ENCODE measurements at regions not wholly inside any gene's neighbourhood (a gene's known extent, or its start where the extent isn't known, plus 50 kb on each side); places are given as distances from the start of the nearest gene placed in this dataset.

DNA sequence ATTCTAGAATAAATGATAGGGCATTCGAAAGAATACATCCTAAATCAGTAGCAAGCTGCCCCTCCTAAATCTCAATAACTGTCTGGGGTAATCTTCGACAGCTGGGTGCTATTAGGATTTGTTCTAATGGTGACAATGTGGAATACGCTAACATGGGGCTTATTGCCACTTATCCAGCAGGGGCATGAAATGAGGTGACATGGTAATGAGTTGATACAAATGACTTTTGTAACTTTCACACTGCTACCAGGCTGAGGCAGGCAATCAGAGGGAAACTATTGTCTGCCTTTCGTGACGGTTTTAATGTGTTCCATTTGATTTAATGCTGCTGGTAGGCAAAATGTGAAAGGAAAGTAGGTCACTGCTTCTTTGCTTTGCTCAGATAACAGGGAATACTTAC is 1047.4 kb upstream of the PABPC4L start:
- Mint-ChIP-seq H3K27me3 (no peaks in the 10 kb centered on the region), H3K4me3 (no peak overlapping the region), H3K27ac (no peak overlapping the region), H3K9me3 (peaks cover 0 to 6% (median under 1%) of the 10 kb centered on the region in 8 donors), H3K36me3 (no peaks in the 10 kb centered on the region), H3K4me1 (no peaks in the 10 kb centered on the region)
- intact Hi-C loops (cut with micrococcal nuclease), result no loop called here
- no peak for DNase-seq
- CTCF ChIA-PET (ENCODE audit: partially characterized antibody), result no interaction called here
- Histone ChIP-seq H3K4me1 (ENCODE audit: insufficient read depth, low read length) (no peaks in the 10 kb centered on the region), H3K36me3 (ENCODE audit: insufficient read depth, low read length) (no peaks in the 10 kb centered on the region), H3K4me3 (ENCODE audit: low read length in 2 of 2) (no peak overlapping the region), H3K27ac (ENCODE audit: low read depth, low read length) (no peak overlapping the region), H3K27me3 (ENCODE audit: insufficient read depth, low read length) (no peaks in the 10 kb centered on the region), H3K9me3 (ENCODE audit: control insufficient read depth in 1 of 2, low read length in 2 of 2) (no peaks in the 10 kb centered on the region)
- POLR2A ChIA-PET (ENCODE audit: partially characterized antibody), result no interaction called here

DNA sequence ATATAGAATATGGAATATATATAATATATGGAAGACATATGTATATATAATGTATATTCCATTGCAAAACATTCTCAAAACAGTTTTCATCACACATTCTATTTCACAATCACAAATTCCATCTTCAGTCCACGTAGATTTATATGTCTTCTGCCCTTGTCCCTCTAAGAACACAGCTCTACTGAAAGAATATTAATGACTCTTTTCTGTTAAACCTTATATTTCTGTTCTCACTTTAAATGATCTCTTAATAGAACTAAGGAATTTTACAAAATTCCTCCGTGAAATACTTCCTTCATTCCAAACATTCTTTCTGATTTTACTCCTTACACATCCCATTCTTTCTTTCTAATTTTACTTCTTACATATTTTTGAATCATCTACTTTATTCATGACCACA is 1043.1 kb upstream of the PABPC4L start:
- H3K27ac ChIP-seq (ENCODE audit: low read depth, low read length), result no peak overlapping the region
- no peak for DNase-seq
- Mint-ChIP-seq H3K27me3 (no peaks in the 10 kb centered on the region), H3K4me3 (no peak overlapping the region), H3K27ac (peak overlapping the region in 1 of 7 donors; percentile 44), H3K4me1 (no peaks in the 10 kb centered on the region), H3K36me3 (no peaks in the 10 kb centered on the region), H3K9me3 (peaks cover 0 to 8% (median 3%) of the 10 kb centered on the region in 8 donors)
- POLR2A ChIA-PET (ENCODE audit: partially characterized antibody), result no interaction called here
- CTCF ChIA-PET (ENCODE audit: partially characterized antibody), result no interaction called here
- H3K36me3 ChIP-seq (ENCODE audit: insufficient read depth, low read length), result no peaks in the 10 kb centered on the region
- intact Hi-C loops (cut with micrococcal nuclease), result no loop called here
- no peaks in the 10 kb centered on the region for H3K9me3 ChIP-seq (ENCODE audit: control insufficient read depth in 1 of 2, low read length in 2 of 2)
- H3K27me3 ChIP-seq (ENCODE audit: insufficient read depth, low read length), result no peaks in the 10 kb centered on the region
- H3K4me3 ChIP-seq (ENCODE audit: low read length in 2 of 2), result no peak overlapping the region
- no peaks in the 10 kb centered on the region for H3K4me1 ChIP-seq (ENCODE audit: insufficient read depth, low read length)

DNA sequence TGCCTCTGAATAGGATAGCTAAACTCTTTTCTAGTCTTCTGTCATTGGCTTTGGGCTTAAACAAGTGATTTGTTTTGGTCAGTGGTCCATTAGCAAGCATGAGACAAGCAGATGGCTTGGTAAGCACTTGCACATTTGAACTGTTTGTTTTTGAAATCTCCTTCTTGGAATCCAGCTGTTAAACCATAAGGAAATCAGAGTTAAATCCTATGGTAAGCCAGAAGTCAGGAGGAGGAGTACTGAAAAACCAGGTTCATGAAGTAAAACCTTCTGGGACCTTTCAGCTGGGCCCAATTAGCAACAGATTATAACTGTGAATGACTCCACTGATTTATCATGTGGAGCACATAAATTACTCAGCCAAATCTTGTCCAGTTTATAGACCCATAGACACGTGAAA is 1042.5 kb upstream of the PABPC4L start:
- no peaks in the 10 kb centered on the region for H3K27me3 ChIP-seq (ENCODE audit: insufficient read depth, low read length)
- ChIA-PET POLR2A (ENCODE audit: partially characterized antibody) (no interaction called here), CTCF (ENCODE audit: partially characterized antibody) (no interaction called here)
- H3K36me3 ChIP-seq (ENCODE audit: insufficient read depth, low read length), result no peaks in the 10 kb centered on the region
- Mint-ChIP-seq H3K27me3 (no peaks in the 10 kb centered on the region), H3K9me3 (peaks cover 0 to 8% (median 3%) of the 10 kb centered on the region in 8 donors), H3K27ac (no peak overlapping the region), H3K36me3 (no peaks in the 10 kb centered on the region), H3K4me1 (no peaks in the 10 kb centered on the region), H3K4me3 (no peak overlapping the region)
- H3K4me3 ChIP-seq (ENCODE audit: low read length in 2 of 2), result no peak overlapping the region
- intact Hi-C loops (cut with micrococcal nuclease), result no loop called here
- no peak for DNase-seq
- no peak overlapping the region for H3K27ac ChIP-seq (ENCODE audit: low read depth, low read length)
- no peaks in the 10 kb centered on the region for H3K9me3 ChIP-seq (ENCODE audit: control insufficient read depth in 1 of 2, low read length in 2 of 2)
- H3K4me1 ChIP-seq (ENCODE audit: insufficient read depth, low read length), result no peaks in the 10 kb centered on the region

DNA sequence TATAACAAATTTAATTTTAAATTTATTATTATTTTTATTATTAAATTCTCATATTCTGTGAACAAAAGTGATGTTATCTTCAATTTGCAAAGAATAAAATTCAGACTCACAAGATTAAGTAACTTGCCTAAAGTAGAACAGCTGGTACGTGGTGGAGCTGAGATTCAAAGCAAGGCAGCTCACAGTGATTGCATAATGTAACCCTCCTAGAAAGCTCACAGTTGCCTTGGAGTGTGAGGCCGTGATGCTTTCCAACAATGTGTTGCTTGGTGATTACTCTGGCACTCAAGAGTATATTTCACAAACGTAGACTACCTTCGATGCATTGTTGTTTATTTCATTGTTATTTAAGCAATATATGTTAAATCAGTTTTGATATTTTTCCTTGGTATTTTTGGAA is 1039.2 kb upstream of the PABPC4L start:
- ChIA-PET POLR2A (ENCODE audit: partially characterized antibody) (no interaction called here), CTCF (ENCODE audit: partially characterized antibody) (interaction anchor here (0.5 kb wide), 1 partner anchor 45 kb away, joined by 3 read pairs; no protein-coding TSS in a partner anchor)
- H3K9me3 Mint-ChIP-seq, result peaks cover 0 to 6% (median 4%) of the 10 kb centered on the region in 8 donors
- H3K27me3 Mint-ChIP-seq, result no peaks in the 10 kb centered on the region
- Histone ChIP-seq H3K27me3 (ENCODE audit: insufficient read depth, low read length) (no peaks in the 10 kb centered on the region), H3K36me3 (ENCODE audit: insufficient read depth, low read length) (no peaks in the 10 kb centered on the region), H3K4me3 (ENCODE audit: low read length in 2 of 2) (no peak overlapping the region), H3K27ac (ENCODE audit: low read depth, low read length) (no peak overlapping the region), H3K4me1 (ENCODE audit: insufficient read depth, low read length) (no peaks in the 10 kb centered on the region), H3K9me3 (ENCODE audit: control insufficient read depth in 1 of 2, low read length in 2 of 2) (no peaks in the 10 kb centered on the region)
- no peaks in the 10 kb centered on the region for H3K36me3 Mint-ChIP-seq
- no peak overlapping the region for H3K27ac Mint-ChIP-seq
- no peak overlapping the region for H3K4me3 Mint-ChIP-seq
- intact Hi-C loops (cut with micrococcal nuclease), result no loop called here
- H3K4me1 Mint-ChIP-seq, result no peaks in the 10 kb centered on the region
- no peak for DNase-seq

DNA sequence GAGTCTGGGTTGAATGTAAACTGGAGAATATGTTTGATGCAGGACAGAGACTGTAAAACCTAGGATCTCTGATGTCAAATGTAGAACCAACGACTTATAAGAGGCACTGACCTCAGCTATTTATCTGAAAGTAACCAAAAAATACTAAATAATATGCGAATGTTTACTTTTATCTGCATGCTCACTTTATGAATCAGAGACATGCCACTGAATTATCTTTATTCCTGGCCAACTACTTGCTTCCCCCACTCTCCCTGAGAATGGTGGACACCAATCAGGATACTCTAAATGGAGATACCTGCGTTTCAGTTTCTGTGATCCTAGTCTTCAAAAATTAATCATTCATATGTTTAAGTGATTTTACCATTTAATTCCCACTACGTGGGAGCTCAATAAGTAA is 1038.4 kb upstream of the PABPC4L start:
- POLR2A ChIA-PET (ENCODE audit: partially characterized antibody), result no interaction called here
- Histone ChIP-seq H3K4me3 (ENCODE audit: low read length in 2 of 2) (no peak overlapping the region), H3K27ac (ENCODE audit: low read depth, low read length) (no peak overlapping the region), H3K27me3 (ENCODE audit: insufficient read depth, low read length) (no peaks in the 10 kb centered on the region), H3K9me3 (ENCODE audit: control insufficient read depth in 1 of 2, low read length in 2 of 2) (no peaks in the 10 kb centered on the region), H3K36me3 (ENCODE audit: insufficient read depth, low read length) (no peaks in the 10 kb centered on the region), H3K4me1 (ENCODE audit: insufficient read depth, low read length) (no peaks in the 10 kb centered on the region)
- Mint-ChIP-seq H3K9me3 (peaks cover 0 to 6% (median 4%) of the 10 kb centered on the region in 8 donors), H3K36me3 (no peaks in the 10 kb centered on the region), H3K27me3 (no peaks in the 10 kb centered on the region), H3K4me1 (no peaks in the 10 kb centered on the region), H3K27ac (no peak overlapping the region), H3K4me3 (no peak overlapping the region)
- DNase-seq, result no peak
- intact Hi-C loops (cut with micrococcal nuclease), result no loop called here
- CTCF ChIA-PET (ENCODE audit: partially characterized antibody), result no interaction called here

DNA sequence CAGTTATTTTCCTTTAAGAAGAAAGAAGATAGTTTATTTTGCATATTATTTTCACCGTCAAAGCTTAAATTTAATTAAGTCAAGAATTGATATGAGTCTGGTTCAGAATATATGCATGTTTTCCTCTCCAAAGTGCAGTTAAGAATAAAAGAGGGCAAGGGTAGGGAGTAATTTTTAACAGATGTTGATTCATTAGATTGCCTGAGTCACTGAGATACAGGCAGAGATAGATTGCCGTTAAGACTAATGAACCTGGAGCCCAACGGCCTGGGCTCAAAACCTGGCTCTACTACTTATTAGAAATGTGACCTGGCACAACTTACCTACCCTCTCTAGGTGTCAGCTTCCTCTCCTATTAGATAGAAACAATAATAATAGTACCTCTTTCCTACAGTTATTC is 1037.4 kb upstream of the PABPC4L start:
- no peaks in the 10 kb centered on the region for H3K27me3 ChIP-seq (ENCODE audit: insufficient read depth, low read length)
- no peaks in the 10 kb centered on the region for H3K4me1 Mint-ChIP-seq
- no peaks in the 10 kb centered on the region for H3K36me3 ChIP-seq (ENCODE audit: insufficient read depth, low read length)
- no peaks in the 10 kb centered on the region for H3K4me1 ChIP-seq (ENCODE audit: insufficient read depth, low read length)
- H3K9me3 ChIP-seq (ENCODE audit: control insufficient read depth in 1 of 2, low read length in 2 of 2), result no peaks in the 10 kb centered on the region
- H3K4me3 Mint-ChIP-seq, result no peak overlapping the region
- ChIA-PET POLR2A (ENCODE audit: partially characterized antibody) (no interaction called here), CTCF (ENCODE audit: partially characterized antibody) (no interaction called here)
- no peak for DNase-seq
- no peaks in the 10 kb centered on the region for H3K36me3 Mint-ChIP-seq
- no peak overlapping the region for H3K27ac ChIP-seq (ENCODE audit: low read depth, low read length)
- H3K27ac Mint-ChIP-seq, result no peak overlapping the region
- no peak overlapping the region for H3K4me3 ChIP-seq (ENCODE audit: low read length in 2 of 2)
- no peaks in the 10 kb centered on the region for H3K27me3 Mint-ChIP-seq
- H3K9me3 Mint-ChIP-seq, result peaks cover 0 to 7% (median 3%) of the 10 kb centered on the region in 8 donors
- intact Hi-C loops (cut with micrococcal nuclease), result no loop called here

DNA sequence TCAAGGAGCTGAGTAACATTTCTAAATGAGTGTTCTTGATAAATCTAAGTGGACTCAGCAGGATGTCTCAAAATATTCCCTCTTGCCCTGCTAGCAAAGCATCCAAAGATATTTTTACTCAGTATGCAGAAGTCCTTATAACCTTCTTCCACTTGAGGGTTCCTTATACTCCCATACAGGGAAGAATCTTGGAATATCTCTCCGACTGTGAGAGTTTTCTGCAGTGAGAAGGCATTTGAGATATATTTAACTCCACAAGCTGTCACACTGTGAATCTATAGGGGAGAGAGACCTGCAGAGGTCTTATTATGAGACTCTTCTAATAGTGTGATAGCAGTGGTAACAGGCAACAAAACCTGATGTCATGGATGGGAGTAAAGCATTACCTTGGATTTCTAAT is 1034.5 kb upstream of the PABPC4L start:
- Mint-ChIP-seq H3K4me3 (no peak overlapping the region), H3K27me3 (no peaks in the 10 kb centered on the region), H3K27ac (no peak overlapping the region), H3K9me3 (peaks cover 0 to 4% (median 0%) of the 10 kb centered on the region in 8 donors), H3K36me3 (no peaks in the 10 kb centered on the region), H3K4me1 (no peaks in the 10 kb centered on the region)
- H3K27me3 ChIP-seq (ENCODE audit: insufficient read depth, low read length), result no peaks in the 10 kb centered on the region
- CTCF ChIA-PET (ENCODE audit: partially characterized antibody), result no interaction called here
- POLR2A ChIA-PET (ENCODE audit: partially characterized antibody), result no interaction called here
- no peak for DNase-seq
- no peak overlapping the region for H3K27ac ChIP-seq (ENCODE audit: low read depth, low read length)
- H3K4me3 ChIP-seq (ENCODE audit: low read length in 2 of 2), result no peak overlapping the region
- intact Hi-C loops (cut with micrococcal nuclease), result no loop called here
- H3K4me1 ChIP-seq (ENCODE audit: insufficient read depth, low read length), result no peaks in the 10 kb centered on the region
- no peaks in the 10 kb centered on the region for H3K9me3 ChIP-seq (ENCODE audit: control insufficient read depth in 1 of 2, low read length in 2 of 2)
- no peaks in the 10 kb centered on the region for H3K36me3 ChIP-seq (ENCODE audit: insufficient read depth, low read length)

DNA sequence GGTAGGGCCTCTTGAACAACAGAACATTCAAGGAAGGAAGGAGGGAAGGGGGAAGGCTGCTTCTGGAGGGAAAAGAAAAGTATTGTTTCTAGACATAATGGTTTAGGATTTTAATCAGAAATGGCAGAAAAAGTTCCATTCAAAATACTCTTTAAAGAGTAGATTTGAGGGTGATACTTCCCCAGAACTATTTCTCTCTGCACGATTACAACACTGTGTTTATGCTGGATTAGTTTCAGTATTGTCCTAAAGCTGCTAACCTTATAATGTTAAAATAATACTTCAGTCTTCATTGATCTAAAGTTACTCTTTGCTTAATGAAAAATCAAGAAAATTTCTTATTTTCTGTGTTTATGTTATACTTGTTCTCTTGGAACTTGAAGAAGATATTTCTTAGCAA is 1026.3 kb upstream of the PABPC4L start:
- ChIA-PET CTCF (ENCODE audit: partially characterized antibody) (no interaction called here), POLR2A (ENCODE audit: partially characterized antibody) (no interaction called here)
- Mint-ChIP-seq H3K27ac (no peak overlapping the region), H3K9me3 (peaks cover 0 to 25% (median 5%) of the 10 kb centered on the region in 8 donors), H3K27me3 (no peaks in the 10 kb centered on the region), H3K36me3 (no peaks in the 10 kb centered on the region), H3K4me3 (peak overlapping the region in 1 of 8 donors; percentile 6), H3K4me1 (no peaks in the 10 kb centered on the region)
- Histone ChIP-seq H3K36me3 (ENCODE audit: insufficient read depth, low read length) (no peaks in the 10 kb centered on the region), H3K4me3 (ENCODE audit: low read length in 2 of 2) (no peak overlapping the region), H3K27me3 (ENCODE audit: insufficient read depth, low read length) (no peaks in the 10 kb centered on the region), H3K9me3 (ENCODE audit: control insufficient read depth in 1 of 2, low read length in 2 of 2) (no peaks in the 10 kb centered on the region), H3K27ac (ENCODE audit: low read depth, low read length) (no peak overlapping the region), H3K4me1 (ENCODE audit: insufficient read depth, low read length) (no peaks in the 10 kb centered on the region)
- no peak for DNase-seq
- intact Hi-C loops (cut with micrococcal nuclease), result no loop called here
